ENCODE measurements at regions not wholly inside any gene's neighbourhood (a gene's known extent, or its start where the extent isn't known, plus 50 kb on each side); places are given as distances from the start of the nearest gene placed in this dataset.
"Not testable (repeated sequence)": the region's sequence is repeated elsewhere in the genome, so short reads cannot be mapped to it uniquely, and the experiment has no call there.

DNA sequence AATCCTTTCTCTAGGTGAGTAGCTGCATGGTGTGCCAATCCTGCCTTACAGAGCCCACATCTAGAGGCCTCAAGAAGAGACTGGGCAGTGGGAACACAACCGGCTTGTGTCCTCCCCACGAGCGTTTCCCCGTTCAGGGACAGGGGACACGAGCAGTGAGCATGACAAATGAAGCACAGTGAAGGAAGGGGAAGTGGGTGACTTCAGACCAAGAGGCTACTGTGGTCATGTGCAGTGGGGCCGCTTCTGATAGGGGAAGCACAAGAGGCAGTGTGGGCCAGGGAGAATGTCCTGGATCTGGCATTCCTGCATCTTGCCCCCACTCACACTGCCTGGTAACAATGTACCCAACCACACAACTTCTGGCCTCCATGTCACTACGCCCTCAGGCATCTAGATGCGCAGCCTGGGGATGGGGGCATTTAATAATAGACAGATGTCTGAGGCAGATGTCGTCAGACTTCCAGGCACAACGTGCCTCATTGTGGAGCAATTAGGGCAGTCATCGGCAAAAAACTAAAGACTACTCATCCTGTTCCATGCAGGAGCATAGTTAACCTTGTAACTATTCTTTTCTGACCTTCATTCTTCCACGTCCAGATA lies 155.6 kb upstream of the NBPF11 start:
- H3K9me3 ChIP-seq, result no peaks in the 10 kb centered on the region

DNA sequence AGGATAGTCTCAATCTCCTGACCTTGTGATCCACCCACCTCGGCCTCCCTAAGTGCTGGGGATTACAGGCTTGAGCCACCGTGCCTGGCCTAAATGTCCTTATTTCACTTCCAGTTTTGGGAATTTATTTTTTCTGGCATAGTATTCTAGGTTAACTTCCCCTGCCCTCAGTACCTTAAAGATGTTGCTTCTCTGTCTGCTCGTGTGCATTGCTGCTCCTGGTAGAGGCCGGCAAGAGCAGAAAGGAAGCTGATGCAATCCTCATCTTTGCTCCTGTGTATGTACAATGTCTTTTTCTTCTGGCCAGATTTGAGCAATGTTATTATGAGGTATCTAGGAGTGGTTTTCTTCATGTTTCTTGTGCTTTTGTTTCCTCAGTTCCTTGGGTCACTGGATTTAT lies 152.9 kb upstream of the NBPF11 start:
- H3K4me1 ChIP-seq (ENCODE audit: control insufficient read depth in 1 of 2, insufficient read depth in 2 of 2, low read depth in 1 of 2, low read length in 1 of 2); H3K27ac ChIP-seq (ENCODE audit: low read depth in 2 of 2, low read length in 1 of 2); H2AFZ ChIP-seq (ENCODE audit: low read depth); H3K36me3 ChIP-seq (replicated peaks in 1 of 2; ENCODE audit: control insufficient read depth in 1 of 2, insufficient read depth in 2 of 2, low read length in 1 of 2); H3K9ac ChIP-seq; POLR2A ChIA-PET; H3K4me3 ChIP-seq (ENCODE audit: low read depth in 2 of 2, low read length in 1 of 2); H3K79me2 ChIP-seq (ENCODE audit: insufficient read depth); H3F3A ChIP-seq (replicated peaks; ENCODE audit: insufficient read depth); H3K9me2 ChIP-seq; H3K9me3 ChIP-seq; DNase-seq; CTCF ChIA-PET; H4K20me1 ChIP-seq (ENCODE audit: insufficient read depth); H3K4me2 ChIP-seq: not testable (repeated sequence)
- WGBS (ENCODE audit: low lambda C conversion rate), result 69% methylated on average over 4 of the region's 4 CpGs
- peaks cover 22% of the 10 kb centered on the region; the same call in 1 of the 2 replicates for H3K27me3 ChIP-seq (ENCODE audit: insufficient read depth)

More for the DNA sequence above, 155.6 kb upstream of the NBPF11 start:
- ChIA-PET CTCF (no interaction called here), POLR2A (no interaction called here)
- H3F3A ChIP-seq (replicated peaks; ENCODE audit: insufficient read depth), result no peaks in the 10 kb centered on the region
- no peak overlapping the region for H3K27ac ChIP-seq (ENCODE audit: low read depth in 2 of 2, low read length in 1 of 2)
- H3K4me3 ChIP-seq (ENCODE audit: low read depth in 2 of 2, low read length in 1 of 2), result no peak overlapping the region
- H3K36me3 ChIP-seq (replicated peaks in 1 of 2; ENCODE audit: control insufficient read depth in 1 of 2, insufficient read depth in 2 of 2, low read length in 1 of 2), result no peaks in the 10 kb centered on the region
- no peak overlapping the region for H3K9ac ChIP-seq
- TF ChIP-seq, protein P1, sequence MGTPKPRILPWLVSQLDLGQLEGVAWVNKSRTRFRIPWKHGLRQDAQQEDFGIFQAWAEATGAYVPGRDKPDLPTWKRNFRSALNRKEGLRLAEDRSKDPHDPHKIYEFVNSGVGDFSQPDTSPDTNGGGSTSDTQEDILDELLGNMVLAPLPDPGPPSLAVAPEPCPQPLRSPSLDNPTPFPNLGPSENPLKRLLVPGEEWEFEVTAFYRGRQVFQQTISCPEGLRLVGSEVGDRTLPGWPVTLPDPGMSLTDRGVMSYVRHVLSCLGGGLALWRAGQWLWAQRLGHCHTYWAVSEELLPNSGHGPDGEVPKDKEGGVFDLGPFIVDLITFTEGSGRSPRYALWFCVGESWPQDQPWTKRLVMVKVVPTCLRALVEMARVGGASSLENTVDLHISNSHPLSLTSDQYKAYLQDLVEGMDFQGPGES (IDR thresholded peaks at IDR 0.05; ENCODE audit: low read depth, low read length), result no peak
- TF ChIP-seq MEF2A (IDR thresholded peaks at IDR 0.05; ENCODE audit: borderline replicate concordance, low read depth), result no peak
- TF ChIP-seq, protein P2, sequence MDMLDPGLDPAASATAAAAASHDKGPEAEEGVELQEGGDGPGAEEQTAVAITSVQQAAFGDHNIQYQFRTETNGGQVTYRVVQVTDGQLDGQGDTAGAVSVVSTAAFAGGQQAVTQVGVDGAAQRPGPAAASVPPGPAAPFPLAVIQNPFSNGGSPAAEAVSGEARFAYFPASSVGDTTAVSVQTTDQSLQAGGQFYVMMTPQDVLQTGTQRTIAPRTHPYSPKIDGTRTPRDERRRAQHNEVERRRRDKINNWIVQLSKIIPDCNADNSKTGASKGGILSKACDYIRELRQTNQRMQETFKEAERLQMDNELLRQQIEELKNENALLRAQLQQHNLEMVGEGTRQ (IDR thresholded peaks at IDR 0.05; ENCODE audit: borderline replicate concordance, low read depth, low read length), result no peak
- TF ChIP-seq TCF12 (IDR thresholded peaks at IDR 0.05), result no peak
- TF ChIP-seq EZH2phosphoT487 (IDR thresholded peaks at IDR 0.05; ENCODE audit: borderline replicate concordance, low read depth), result no peak
- TF ChIP-seq GATA2 (CRISPR knock-in tag; IDR thresholded peaks at IDR 0.05), result no peak
- no peak for TF ChIP-seq RXRA (IDR thresholded peaks at IDR 0.05; ENCODE audit: borderline replicate concordance, low read depth)
- TF ChIP-seq JUND (IDR thresholded peaks at IDR 0.05), result no peak
- TF ChIP-seq, protein P3, sequence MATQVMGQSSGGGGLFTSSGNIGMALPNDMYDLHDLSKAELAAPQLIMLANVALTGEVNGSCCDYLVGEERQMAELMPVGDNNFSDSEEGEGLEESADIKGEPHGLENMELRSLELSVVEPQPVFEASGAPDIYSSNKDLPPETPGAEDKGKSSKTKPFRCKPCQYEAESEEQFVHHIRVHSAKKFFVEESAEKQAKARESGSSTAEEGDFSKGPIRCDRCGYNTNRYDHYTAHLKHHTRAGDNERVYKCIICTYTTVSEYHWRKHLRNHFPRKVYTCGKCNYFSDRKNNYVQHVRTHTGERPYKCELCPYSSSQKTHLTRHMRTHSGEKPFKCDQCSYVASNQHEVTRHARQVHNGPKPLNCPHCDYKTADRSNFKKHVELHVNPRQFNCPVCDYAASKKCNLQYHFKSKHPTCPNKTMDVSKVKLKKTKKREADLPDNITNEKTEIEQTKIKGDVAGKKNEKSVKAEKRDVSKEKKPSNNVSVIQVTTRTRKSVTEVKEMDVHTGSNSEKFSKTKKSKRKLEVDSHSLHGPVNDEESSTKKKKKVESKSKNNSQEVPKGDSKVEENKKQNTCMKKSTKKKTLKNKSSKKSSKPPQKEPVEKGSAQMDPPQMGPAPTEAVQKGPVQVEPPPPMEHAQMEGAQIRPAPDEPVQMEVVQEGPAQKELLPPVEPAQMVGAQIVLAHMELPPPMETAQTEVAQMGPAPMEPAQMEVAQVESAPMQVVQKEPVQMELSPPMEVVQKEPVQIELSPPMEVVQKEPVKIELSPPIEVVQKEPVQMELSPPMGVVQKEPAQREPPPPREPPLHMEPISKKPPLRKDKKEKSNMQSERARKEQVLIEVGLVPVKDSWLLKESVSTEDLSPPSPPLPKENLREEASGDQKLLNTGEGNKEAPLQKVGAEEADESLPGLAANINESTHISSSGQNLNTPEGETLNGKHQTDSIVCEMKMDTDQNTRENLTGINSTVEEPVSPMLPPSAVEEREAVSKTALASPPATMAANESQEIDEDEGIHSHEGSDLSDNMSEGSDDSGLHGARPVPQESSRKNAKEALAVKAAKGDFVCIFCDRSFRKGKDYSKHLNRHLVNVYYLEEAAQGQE (IDR thresholded peaks at IDR 0.05; ENCODE audit: low read depth, low read length), result no peak
- no peak for TF ChIP-seq RCOR1 (IDR thresholded peaks at IDR 0.05; ENCODE audit: low read length)
- no peak for DNase-seq
- H3K4me1 ChIP-seq (ENCODE audit: control insufficient read depth in 1 of 2, insufficient read depth in 2 of 2, low read depth in 1 of 2, low read length in 1 of 2), result no peaks in the 10 kb centered on the region
- 19% methylated on average over 10 of the region's 12 CpGs for WGBS (ENCODE audit: low lambda C conversion rate)
- H2AFZ ChIP-seq (ENCODE audit: low read depth), result no peak overlapping the region
- H3K4me2 ChIP-seq, result no peak overlapping the region
- H4K20me1 ChIP-seq (ENCODE audit: insufficient read depth), result no peaks in the 10 kb centered on the region
- H3K27me3 ChIP-seq (ENCODE audit: insufficient read depth), result peaks cover 27% of the 10 kb centered on the region; the same call in 1 of the 2 replicates
- H3K79me2 ChIP-seq (ENCODE audit: insufficient read depth), result no peaks in the 10 kb centered on the region
- H3K9me2 ChIP-seq, result no peaks in the 10 kb centered on the region

DNA sequence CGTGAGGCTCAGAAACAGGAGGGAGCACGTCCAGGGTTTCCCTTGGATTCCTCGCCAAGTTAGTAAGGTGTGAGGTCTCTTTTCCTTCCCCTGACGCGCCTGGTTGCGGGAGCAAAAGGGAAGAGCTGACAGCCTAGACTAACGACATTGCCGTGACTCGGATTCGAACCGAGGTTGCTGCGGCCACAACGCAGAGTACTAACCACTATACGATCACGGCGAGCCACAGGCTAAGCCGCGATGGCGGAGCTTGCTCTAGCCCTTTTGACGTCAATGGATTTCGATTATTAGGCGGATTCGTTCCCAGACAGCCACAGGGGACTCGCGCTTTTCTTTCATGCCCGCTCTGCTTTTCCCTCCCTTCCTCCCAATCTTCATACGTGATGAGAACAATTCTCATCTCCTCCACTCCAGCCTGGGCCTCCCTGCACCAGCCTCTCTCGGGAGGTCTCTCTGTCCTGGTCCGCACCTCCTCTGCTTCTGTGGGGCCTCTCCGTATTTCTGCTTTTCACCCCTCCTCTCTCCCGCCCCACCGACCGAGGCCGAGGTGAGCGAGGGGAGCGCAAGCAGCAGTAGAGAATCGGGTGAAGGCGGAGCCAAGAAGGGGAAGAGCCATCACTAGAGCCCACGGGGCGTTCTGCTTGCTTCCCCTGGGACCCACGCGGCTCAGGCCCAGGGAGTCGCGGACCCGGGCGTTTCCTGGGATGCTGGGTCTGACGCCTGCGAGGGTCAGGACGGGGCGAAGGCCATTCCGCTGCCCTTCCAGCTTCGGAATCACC lies 150.7 kb upstream of the NBPF11 start:
- H3K9ac ChIP-seq; CTCF ChIA-PET; H3K4me1 ChIP-seq (ENCODE audit: control insufficient read depth in 1 of 2, insufficient read depth in 2 of 2, low read depth in 1 of 2, low read length in 1 of 2): not testable (repeated sequence)

More for the DNA sequence above, 150.7 kb upstream of the NBPF11 start:
- H3K9me3 ChIP-seq; H3K36me3 ChIP-seq (replicated peaks in 1 of 2; ENCODE audit: control insufficient read depth in 1 of 2, insufficient read depth in 2 of 2, low read length in 1 of 2); H3K79me2 ChIP-seq (ENCODE audit: insufficient read depth); H3K27ac ChIP-seq (ENCODE audit: low read depth in 2 of 2, low read length in 1 of 2); H4K20me1 ChIP-seq (ENCODE audit: insufficient read depth); H3F3A ChIP-seq (replicated peaks; ENCODE audit: insufficient read depth); POLR2A ChIA-PET; H3K9me2 ChIP-seq; DNase-seq: not testable (repeated sequence)
- Histone ChIP-seq H2AFZ (ENCODE audit: low read depth) (peak overlapping the region; percentile 57; the same call in 1 of the 2 replicates), H3K27me3 (ENCODE audit: insufficient read depth) (peaks cover 11% of the 10 kb centered on the region; the same call in 1 of the 2 replicates), H3K4me2 (peak overlapping the region; percentile 42; the same call in 1 of the 2 replicates), H3K4me3 (ENCODE audit: low read depth in 2 of 2, low read length in 1 of 2) (peak overlapping the region; percentile 35 to 58; a peak in 2 of 4 replicates)
- WGBS (ENCODE audit: low lambda C conversion rate), result 10% methylated on average over 2 of the region's 52 CpGs

Measured in SK-N-SH (cell line).